Activated CD4-positive, alpha-beta T cell treated with anti-CD3 and anti-CD28 coated beads, Interleukin-2, amount 50 U/mL, for 16 hours (primary cell): ENCODE measurements at regions not wholly inside any gene's neighbourhood (a gene's known extent, or its start where the extent isn't known, plus 50 kb on each side); places are given as distances from the start of the nearest gene placed in this dataset.
"Not testable (repeated sequence)": the region's sequence is repeated elsewhere in the genome, so short reads cannot be mapped to it uniquely, and the experiment has no call there.

Experiments
- DNase-seq: peaks from one replicate; pipeline ENCODE4 v3.0.0-alpha.2; 2020

GRCh38 chr13:40345654-40346372 lies 320.6 kb downstream of the FOXO1 start:
- no peak for DNase-seq

GRCh38 chr13:40346592-40346991 lies 319.8 kb downstream of the FOXO1 start:
- no peak for DNase-seq

GRCh38 chr13:40348096-40348679 lies 318.3 kb downstream of the FOXO1 start:
- no peak for DNase-seq

- no peak for DNase-seq
These were observed 316.0 kb downstream of the FOXO1 start for GRCh38 chr13:40350283-40350992.

- no peak for DNase-seq
These were observed 314.7 kb downstream of the FOXO1 start for GRCh38 chr13:40351537-40352379.

GRCh38 chr13:40352380-40352778 lies 314.1 kb downstream of the FOXO1 start:
- no peak for DNase-seq

- no peak for DNase-seq
These were observed 313.5 kb downstream of the FOXO1 start for GRCh38 chr13:40352802-40353562.

- no peak for DNase-seq
These were observed 311.2 kb downstream of the FOXO1 start for GRCh38 chr13:40355126-40355724.

GRCh38 chr13:40356011-40356410 lies 310.4 kb downstream of the FOXO1 start:
- no peak for DNase-seq

GRCh38 chr13:40356458-40356857 lies 310.0 kb downstream of the FOXO1 start:
- not testable (repeated sequence) for DNase-seq

- DNase-seq = no peak
These were observed 303.9 kb downstream of the FOXO1 start for GRCh38 chr13:40362502-40362901.

GRCh38 chr13:40363653-40364052 lies 302.8 kb downstream of the FOXO1 start:
- no peak for DNase-seq

GRCh38 chr13:40366119-40366518 lies 300.3 kb downstream of the FOXO1 start:
- no peak for DNase-seq

- DNase-seq = no peak
These were observed 298.1 kb downstream of the FOXO1 start for GRCh38 chr13:40368127-40368891.

- no peak for DNase-seq
These were observed 295.8 kb downstream of the FOXO1 start for GRCh38 chr13:40370661-40371060.

- no peak for DNase-seq
These were observed 294.8 kb downstream of the FOXO1 start for GRCh38 chr13:40371531-40372125.

GRCh38 chr13:40373608-40374007 lies 292.8 kb downstream of the FOXO1 start:
- DNase-seq = peak; percentile 6

GRCh38 chr13:40375489-40376171 lies 290.8 kb downstream of the FOXO1 start:
- no peak for DNase-seq

- DNase-seq = no peak
These were observed 290.1 kb downstream of the FOXO1 start for GRCh38 chr13:40376296-40376849.
